Testis (tissue), 2 donors: ENCODE measurements at regions not wholly inside any gene's neighbourhood (a gene's known extent, or its start where the extent isn't known, plus 50 kb on each side); places are given as distances from the start of the nearest gene placed in this dataset.

ENCODE experiments used
- POLR2A ChIP-seq: fragments of 450-650 bp; IDR thresholded peaks from one replicate; pipeline ENCODE4 v1.6.1; 2017; ENCODE audit warnings: antibody characterized with exemption, mild to moderate bottlenecking, moderate library complexity
- TF ChIP-seq, protein P1 (sequence below), 3 experiments: fragments of 450-650 bp in 2 of 3; fragments of 200-600 bp in 1 of 3; sonication (generic) in 1 of 3; IDR thresholded peaks; one replicate each; pipeline ENCODE4 v1.5.1; 2016 to 2019; ENCODE audit warnings: antibody characterized with exemption in 3 of 3, mild to moderate bottlenecking in 2 of 3, moderate library complexity in 1 of 3

DNA sequence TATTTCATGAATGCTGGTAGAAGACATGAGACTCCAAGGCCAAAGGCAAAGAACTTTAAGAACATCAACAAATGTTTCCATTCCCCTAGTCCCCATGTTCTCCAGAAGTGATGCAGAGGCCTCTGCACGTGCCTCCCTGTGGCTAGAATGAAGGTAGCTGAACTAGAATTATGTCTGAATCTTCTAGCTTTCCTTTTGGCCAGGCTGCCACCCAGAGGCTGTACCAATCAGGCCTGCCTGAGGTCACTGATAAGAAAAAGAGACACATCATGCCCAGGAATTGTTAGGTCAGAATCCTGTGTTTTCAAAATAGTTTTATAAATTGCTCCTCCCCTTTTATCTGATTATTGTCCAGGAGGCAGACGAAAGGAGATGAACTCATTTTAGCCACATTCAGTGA lies 188.0 kb upstream of the SLC16A7 start:
- TF ChIP-seq, protein P1, sequence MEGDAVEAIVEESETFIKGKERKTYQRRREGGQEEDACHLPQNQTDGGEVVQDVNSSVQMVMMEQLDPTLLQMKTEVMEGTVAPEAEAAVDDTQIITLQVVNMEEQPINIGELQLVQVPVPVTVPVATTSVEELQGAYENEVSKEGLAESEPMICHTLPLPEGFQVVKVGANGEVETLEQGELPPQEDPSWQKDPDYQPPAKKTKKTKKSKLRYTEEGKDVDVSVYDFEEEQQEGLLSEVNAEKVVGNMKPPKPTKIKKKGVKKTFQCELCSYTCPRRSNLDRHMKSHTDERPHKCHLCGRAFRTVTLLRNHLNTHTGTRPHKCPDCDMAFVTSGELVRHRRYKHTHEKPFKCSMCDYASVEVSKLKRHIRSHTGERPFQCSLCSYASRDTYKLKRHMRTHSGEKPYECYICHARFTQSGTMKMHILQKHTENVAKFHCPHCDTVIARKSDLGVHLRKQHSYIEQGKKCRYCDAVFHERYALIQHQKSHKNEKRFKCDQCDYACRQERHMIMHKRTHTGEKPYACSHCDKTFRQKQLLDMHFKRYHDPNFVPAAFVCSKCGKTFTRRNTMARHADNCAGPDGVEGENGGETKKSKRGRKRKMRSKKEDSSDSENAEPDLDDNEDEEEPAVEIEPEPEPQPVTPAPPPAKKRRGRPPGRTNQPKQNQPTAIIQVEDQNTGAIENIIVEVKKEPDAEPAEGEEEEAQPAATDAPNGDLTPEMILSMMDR (IDR thresholded peaks at IDR 0.05), result no peak
- no peak for TF ChIP-seq POLR2A
